IPS-15b (cell line): ENCODE measurements at regions not wholly inside any gene's neighbourhood (a gene's known extent, or its start where the extent isn't known, plus 50 kb on each side); places are given as distances from the start of the nearest gene placed in this dataset.

ENCODE experiments used
- H3K27me3 ChIP-seq: one replicate; pipeline ENCODE4 v1.6.1; 2013; ENCODE audit warnings: low read length; ENCODE audit not compliant: control insufficient read depth, insufficient read depth
- H3K36me3 ChIP-seq: one replicate; pipeline ENCODE4 v1.6.1; 2013; ENCODE audit warnings: low read length; ENCODE audit not compliant: control insufficient read depth, insufficient read depth
- H3K4me1 ChIP-seq: one replicate; pipeline ENCODE4 v1.6.1; 2013; ENCODE audit warnings: mild to moderate bottlenecking, low read length; ENCODE audit not compliant: control insufficient read depth, insufficient read depth
- H3K4me3 ChIP-seq: one replicate; pipeline ENCODE4 v1.5.1; 2013; ENCODE audit warnings: low read depth, low read length
- H3K9ac ChIP-seq: one replicate; pipeline ENCODE4 v1.6.1; 2013; ENCODE audit warnings: low read depth, mild to moderate bottlenecking, low read length
- H3K9me3 ChIP-seq: one replicate; pipeline ENCODE4 v1.6.1; 2013; ENCODE audit warnings: mild to moderate bottlenecking, low read length; ENCODE audit not compliant: control insufficient read depth, insufficient read depth

GRCh38 chr2:176582990-176583481 lies 313.8 kb downstream of the MTX2 start:
- H3K36me3 ChIP-seq: no peaks in the 10 kb centered on the region
- H3K27me3 ChIP-seq: no peaks in the 10 kb centered on the region
- H3K9me3 ChIP-seq: no peaks in the 10 kb centered on the region
- no peaks in the 10 kb centered on the region for H3K4me1 ChIP-seq
- no peak overlapping the region for H3K9ac ChIP-seq
- H3K4me3 ChIP-seq: no peak overlapping the region

GRCh38 chr2:176583607-176584006 lies 314.4 kb downstream of the MTX2 start:
- Histone ChIP-seq H3K9me3 (no peaks in the 10 kb centered on the region), H3K4me3 (no peak overlapping the region), H3K36me3 (no peaks in the 10 kb centered on the region), H3K27me3 (no peaks in the 10 kb centered on the region), H3K9ac (no peak overlapping the region), H3K4me1 (no peaks in the 10 kb centered on the region)

GRCh38 chr2:176584333-176584732 lies 315.1 kb downstream of the MTX2 start:
- no peak overlapping the region for H3K4me3 ChIP-seq
- no peaks in the 10 kb centered on the region for H3K9me3 ChIP-seq
- H3K36me3 ChIP-seq: no peaks in the 10 kb centered on the region
- no peaks in the 10 kb centered on the region for H3K27me3 ChIP-seq
- no peak overlapping the region for H3K9ac ChIP-seq
- H3K4me1 ChIP-seq: no peaks in the 10 kb centered on the region

GRCh38 chr2:176585291-176585690 lies 316.0 kb downstream of the MTX2 start:
- Histone ChIP-seq H3K4me3 (no peak overlapping the region), H3K27me3 (no peaks in the 10 kb centered on the region), H3K9ac (no peak overlapping the region), H3K4me1 (no peaks in the 10 kb centered on the region), H3K9me3 (no peaks in the 10 kb centered on the region), H3K36me3 (no peaks in the 10 kb centered on the region)

GRCh38 chr2:176585791-176586190 lies 316.5 kb downstream of the MTX2 start:
- H3K4me1 ChIP-seq: no peaks in the 10 kb centered on the region
- no peak overlapping the region for H3K9ac ChIP-seq
- no peaks in the 10 kb centered on the region for H3K36me3 ChIP-seq
- H3K9me3 ChIP-seq: no peaks in the 10 kb centered on the region
- H3K27me3 ChIP-seq: no peaks in the 10 kb centered on the region
- H3K4me3 ChIP-seq: no peak overlapping the region

- no peaks in the 10 kb centered on the region for H3K9me3 ChIP-seq
- no peaks in the 10 kb centered on the region for H3K36me3 ChIP-seq
- peaks cover 2% of the 10 kb centered on the region for H3K27me3 ChIP-seq
- H3K4me3 ChIP-seq: no peak overlapping the region
- H3K9ac ChIP-seq: no peak overlapping the region
- no peaks in the 10 kb centered on the region for H3K4me1 ChIP-seq
Observed at GRCh38 chr2:176589287-176589686, 320.0 kb downstream of the MTX2 start.

- no peak overlapping the region for H3K9ac ChIP-seq
- H3K4me1 ChIP-seq: no peaks in the 10 kb centered on the region
- H3K27me3 ChIP-seq: peaks cover 2% of the 10 kb centered on the region
Observed at GRCh38 chr2:176589825-176590440, 320.7 kb downstream of the MTX2 start.

GRCh38 chr2:176592216-176592615 lies 323.0 kb downstream of the MTX2 start:
- Histone ChIP-seq H3K4me3 (no peak overlapping the region), H3K27me3 (peaks cover 2% of the 10 kb centered on the region), H3K9ac (no peak overlapping the region), H3K36me3 (no peaks in the 10 kb centered on the region), H3K9me3 (no peaks in the 10 kb centered on the region), H3K4me1 (no peaks in the 10 kb centered on the region)

More at GRCh38 chr2:176589825-176590440, 320.7 kb downstream of the MTX2 start:
- Histone ChIP-seq H3K9me3 (no peaks in the 10 kb centered on the region), H3K4me3 (no peak overlapping the region), H3K36me3 (no peaks in the 10 kb centered on the region)

GRCh38 chr2:176595986-176596385 lies 326.7 kb downstream of the MTX2 start:
- Histone ChIP-seq H3K4me1 (peaks cover 13% of the 10 kb centered on the region), H3K9me3 (no peaks in the 10 kb centered on the region), H3K27me3 (peaks cover 7% of the 10 kb centered on the region), H3K9ac (no peak overlapping the region), H3K4me3 (no peak overlapping the region), H3K36me3 (no peaks in the 10 kb centered on the region)

- peaks cover 13% of the 10 kb centered on the region for H3K4me1 ChIP-seq
- H3K9ac ChIP-seq: no peak overlapping the region
- peaks cover 7% of the 10 kb centered on the region for H3K27me3 ChIP-seq
- no peaks in the 10 kb centered on the region for H3K36me3 ChIP-seq
- no peak overlapping the region for H3K4me3 ChIP-seq
- H3K9me3 ChIP-seq: no peaks in the 10 kb centered on the region
Observed at GRCh38 chr2:176597916-176598315, 328.7 kb downstream of the MTX2 start.

GRCh38 chr2:176598351-176598750 lies 329.1 kb downstream of the MTX2 start:
- H3K9ac ChIP-seq: no peak overlapping the region
- H3K4me1 ChIP-seq: peaks cover 13% of the 10 kb centered on the region
- no peaks in the 10 kb centered on the region for H3K9me3 ChIP-seq
- H3K27me3 ChIP-seq: peaks cover 6% of the 10 kb centered on the region
- no peak overlapping the region for H3K4me3 ChIP-seq
- H3K36me3 ChIP-seq: no peaks in the 10 kb centered on the region

- H3K27me3 ChIP-seq: peaks cover 5% of the 10 kb centered on the region
- H3K9me3 ChIP-seq: no peaks in the 10 kb centered on the region
- no peak overlapping the region for H3K4me3 ChIP-seq
- H3K4me1 ChIP-seq: peaks cover 13% of the 10 kb centered on the region
- no peak overlapping the region for H3K9ac ChIP-seq
- no peaks in the 10 kb centered on the region for H3K36me3 ChIP-seq
Observed at GRCh38 chr2:176599796-176600485, 330.7 kb downstream of the MTX2 start.
